Activated CD8-positive, alpha-beta memory T cell treated with anti-CD3 and anti-CD28 coated beads, Interleukin-2, amount 50 U/mL, for 24 hours (primary cell): ENCODE measurements at regions not wholly inside any gene's neighbourhood (a gene's known extent, or its start where the extent isn't known, plus 50 kb on each side); places are given as distances from the start of the nearest gene placed in this dataset.
"Not testable (repeated sequence)": the region's sequence is repeated elsewhere in the genome, so short reads cannot be mapped to it uniquely, and the experiment has no call there.

ENCODE experiments used
- DNase-seq: peaks from one replicate; pipeline ENCODE4 v3.0.0-alpha.2; 2020; ENCODE audit errors: extremely low read depth

- no peak for DNase-seq
Measured at GRCh38 chr4:189087971-189088370, 852.7 kb upstream of the FRG1 start.

DNA sequence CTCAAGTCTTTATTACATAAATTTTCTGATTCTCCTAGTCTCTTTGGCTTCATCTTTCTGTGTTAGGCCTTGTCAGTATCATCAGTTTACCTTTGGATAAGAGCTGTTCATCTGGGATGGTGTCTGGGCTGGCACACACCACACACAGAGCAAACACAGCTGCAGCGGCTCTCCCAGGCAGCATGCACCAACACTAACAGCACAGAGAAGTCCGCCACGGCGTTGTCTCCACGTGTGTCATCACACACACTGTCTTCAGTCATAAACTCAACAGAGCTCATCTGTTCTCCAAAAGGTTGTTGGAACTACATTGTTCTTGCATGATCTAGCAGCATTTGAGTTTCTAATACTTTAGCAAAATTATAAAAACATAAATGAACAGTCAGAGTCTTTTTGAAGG lies 851.9 kb upstream of the FRG1 start:
- no peak for DNase-seq

- no peak for DNase-seq
Measured at GRCh38 chr4:189090174-189090814, 850.4 kb upstream of the FRG1 start.

DNA sequence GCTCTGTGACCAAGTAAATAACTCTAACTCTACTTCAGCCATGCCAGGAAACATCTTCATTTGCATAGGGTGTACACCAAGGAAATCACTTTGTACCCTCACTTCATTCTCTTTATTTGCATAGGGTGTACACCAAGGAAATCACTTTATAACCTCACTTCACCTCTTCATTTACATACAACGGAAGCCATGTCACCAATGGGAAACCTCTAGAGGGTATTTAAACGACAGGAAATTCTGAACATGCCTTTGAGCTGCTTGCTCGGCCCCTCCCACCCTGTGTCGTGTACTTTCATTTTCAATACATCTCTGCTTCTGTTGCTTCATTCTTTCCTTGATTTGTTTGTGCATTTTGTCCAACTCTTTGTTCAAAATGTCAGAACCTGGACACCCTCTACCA lies 848.1 kb upstream of the FRG1 start:
- DNase-seq: no peak

DNA sequence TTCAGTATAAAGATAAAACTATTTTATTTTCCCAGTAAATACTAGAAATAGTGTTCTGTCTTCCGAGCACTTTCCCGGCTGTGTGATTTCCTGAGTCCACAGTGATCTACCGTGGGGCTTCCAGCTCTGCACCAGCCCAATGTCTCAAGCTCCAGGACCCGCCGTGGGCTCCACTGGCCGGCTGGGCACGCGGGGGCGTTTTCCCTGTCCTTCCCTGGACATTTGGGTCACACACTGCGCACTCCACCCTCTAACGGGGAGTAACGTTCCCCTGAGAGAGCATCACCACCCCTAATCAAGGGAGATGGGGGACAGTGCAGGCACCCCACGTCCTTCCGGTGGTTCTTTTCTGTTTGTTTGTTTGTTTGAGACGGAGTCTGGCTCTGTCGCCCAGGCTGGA lies 844.6 kb upstream of the FRG1 start:
- no peak for DNase-seq

- DNase-seq: no peak
Measured at GRCh38 chr4:189096717-189097116, 844.0 kb upstream of the FRG1 start.

DNA sequence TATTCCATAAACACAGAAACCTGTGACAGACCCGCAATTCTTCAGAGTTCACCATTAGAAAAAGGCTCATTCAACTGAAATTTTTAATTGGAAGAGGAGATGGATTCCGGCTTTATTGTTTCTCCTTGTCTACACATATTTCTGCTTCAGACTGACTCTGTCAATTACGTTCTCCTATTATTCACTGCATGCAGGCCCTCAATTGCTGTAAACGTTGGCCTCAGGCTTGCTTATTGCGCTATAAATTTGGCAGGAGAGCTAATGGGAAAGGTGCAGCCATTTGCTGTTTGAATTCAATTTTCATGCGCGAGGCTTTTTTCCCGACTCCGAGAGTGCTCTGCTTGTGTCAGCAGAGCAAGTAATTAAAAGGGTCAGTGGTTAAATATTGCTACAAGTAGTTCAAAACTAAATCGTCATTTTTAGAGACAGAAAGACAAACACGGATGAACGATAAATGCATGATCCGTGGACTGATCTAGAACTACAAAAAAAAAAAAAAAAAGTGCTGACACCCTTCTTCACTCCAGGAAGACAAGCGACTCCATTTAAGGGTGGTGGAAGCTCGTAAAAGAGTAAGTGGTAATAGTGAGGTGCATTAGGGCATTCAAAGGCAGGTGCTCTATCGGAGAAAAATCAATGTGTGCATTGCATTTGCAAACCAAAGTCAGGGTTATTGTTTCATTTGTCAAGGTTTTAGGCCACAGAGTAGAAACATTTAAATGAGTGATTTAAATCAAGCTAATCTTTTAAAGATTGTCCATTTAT lies 841.6 kb upstream of the FRG1 start:
- no peak for DNase-seq

GRCh38 chr4:189113389-189113888 lies 827.2 kb upstream of the FRG1 start:
- no peak for DNase-seq

GRCh38 chr4:189117426-189117825 lies 823.2 kb upstream of the FRG1 start:
- no peak for DNase-seq

GRCh38 chr4:189121336-189121735 lies 819.3 kb upstream of the FRG1 start:
- DNase-seq: no peak

DNA sequence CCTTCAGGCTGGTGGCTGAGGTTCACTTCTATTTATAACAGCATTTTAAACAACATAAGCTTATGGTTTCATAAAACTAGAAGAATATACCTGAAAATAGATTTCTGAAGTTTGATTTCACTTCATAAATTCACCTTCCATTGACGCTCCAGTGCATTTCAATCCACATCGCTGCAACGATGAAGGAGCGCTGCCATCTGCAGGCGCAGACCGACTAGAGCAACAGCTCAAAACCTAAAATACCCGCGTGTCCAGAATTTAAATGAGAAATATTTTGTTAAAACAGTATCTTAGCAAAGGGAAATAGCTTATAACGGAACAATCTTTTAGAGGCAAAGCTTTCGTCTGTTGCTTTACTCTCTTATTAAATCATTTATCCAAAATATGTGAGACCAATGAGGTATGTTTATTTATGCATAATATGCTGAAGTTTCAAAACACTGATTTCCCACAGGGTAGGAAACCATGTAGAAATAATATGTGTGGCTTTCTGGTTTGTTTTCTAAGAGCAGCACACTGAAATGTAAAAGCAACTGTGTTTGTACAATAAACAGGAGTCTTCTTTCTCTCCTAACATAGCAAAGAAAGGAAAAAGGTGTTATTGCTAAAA lies 816.4 kb upstream of the FRG1 start:
- DNase-seq: no peak

DNA sequence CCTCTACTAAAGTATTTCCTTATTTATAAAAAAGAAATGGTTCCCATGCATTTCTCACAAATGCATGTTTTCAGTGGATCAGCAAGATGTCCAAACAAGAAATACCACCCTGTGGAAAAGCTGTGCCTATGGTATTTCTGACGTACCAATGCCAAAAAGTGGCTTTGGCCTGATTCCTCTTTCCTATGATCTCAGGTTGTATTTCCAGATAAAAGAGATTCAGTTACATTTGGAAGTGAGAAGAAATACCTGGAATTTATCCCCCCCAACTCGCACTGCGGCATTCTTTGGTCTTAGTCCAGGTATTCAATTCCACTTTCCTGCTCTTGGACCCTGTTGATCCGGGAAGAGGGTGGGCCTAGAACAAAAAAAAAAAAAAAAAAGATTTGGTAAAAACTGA lies 815.9 kb upstream of the FRG1 start:
- DNase-seq: no peak

- no peak for DNase-seq
Measured at GRCh38 chr4:189126040-189126439, 814.6 kb upstream of the FRG1 start.

DNA sequence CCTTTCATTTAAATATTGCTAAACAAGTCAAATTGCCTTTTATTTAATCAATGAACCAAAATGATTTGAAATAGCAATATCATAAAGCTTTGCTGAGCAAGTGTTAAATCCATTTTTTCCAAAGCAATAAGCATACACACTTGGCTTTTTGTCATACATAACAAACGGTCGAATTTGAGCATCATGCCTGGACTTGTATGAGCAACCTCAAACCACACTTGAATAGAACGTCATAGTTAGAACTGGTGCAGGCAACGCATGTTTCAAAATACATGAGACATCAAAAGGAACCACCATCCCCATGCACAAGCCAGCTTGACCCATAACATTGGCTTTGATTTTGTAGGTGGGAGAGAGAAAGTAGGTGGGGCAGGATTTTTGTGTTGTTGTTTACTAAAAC lies 812.3 kb upstream of the FRG1 start:
- DNase-seq: no peak

GRCh38 chr4:189129044-189129694 lies 811.5 kb upstream of the FRG1 start:
- no peak for DNase-seq

DNA sequence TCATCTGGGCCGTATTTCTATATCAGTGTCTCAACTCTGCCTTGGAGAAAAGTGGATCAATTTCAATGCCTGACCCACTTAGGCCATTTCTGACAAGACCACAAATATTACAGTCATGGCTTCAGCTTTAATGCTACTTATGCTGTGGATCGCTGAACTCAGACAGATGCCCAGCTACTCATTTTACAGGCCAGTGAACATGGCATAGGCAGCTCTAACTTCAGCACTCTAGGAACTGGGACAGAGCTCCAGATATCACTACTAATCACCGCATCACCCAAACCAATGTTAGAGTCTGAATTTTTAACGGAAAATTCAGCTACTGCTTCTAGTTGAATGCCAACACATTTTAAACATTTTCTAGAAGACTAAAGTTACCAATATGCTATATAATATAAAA lies 809.6 kb upstream of the FRG1 start:
- no peak for DNase-seq

GRCh38 chr4:189136462-189136861 lies 804.2 kb upstream of the FRG1 start:
- no peak for DNase-seq

DNA sequence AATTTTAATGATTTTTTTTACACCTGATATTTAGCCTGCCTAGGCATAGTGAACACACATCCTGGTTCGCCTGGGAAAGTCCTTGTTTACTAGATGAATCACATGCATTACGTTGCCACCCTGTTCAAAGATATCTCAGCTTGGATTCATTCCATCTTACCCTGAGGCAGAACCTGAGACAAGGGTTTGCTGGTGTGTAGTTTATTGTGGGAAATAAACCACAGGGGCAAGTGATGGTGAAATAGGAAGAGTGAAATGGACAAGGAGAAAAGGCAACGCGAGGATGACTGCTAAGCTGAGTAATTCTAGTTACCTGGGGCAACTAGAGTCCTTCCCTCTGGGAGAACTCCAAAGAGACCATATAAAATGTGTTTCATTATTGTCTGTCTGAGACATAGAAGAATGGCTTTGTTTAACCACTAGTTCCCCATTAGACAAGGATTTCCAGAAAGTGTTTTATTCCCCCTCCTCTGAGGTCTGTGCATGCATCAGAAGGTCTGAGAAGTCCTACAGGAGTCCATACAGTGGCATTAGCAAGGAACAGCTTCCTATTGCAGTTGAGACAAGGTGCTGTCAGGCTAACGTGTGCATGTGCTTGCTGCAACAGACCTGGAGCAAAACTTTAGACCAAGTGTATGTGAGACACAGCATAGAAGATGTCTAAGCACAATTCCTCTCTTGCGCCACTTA lies 797.3 kb upstream of the FRG1 start:
- no peak for DNase-seq

- no peak for DNase-seq
Measured at GRCh38 chr4:189147005-189147929, 793.4 kb upstream of the FRG1 start.

- not testable (repeated sequence) for DNase-seq
Measured at GRCh38 chr4:189155083-189155482, 785.6 kb upstream of the FRG1 start.
